Right lobe of liver (tissue), 4 donors: ENCODE measurements at regions not wholly inside any gene's neighbourhood (a gene's known extent, or its start where the extent isn't known, plus 50 kb on each side); places are given as distances from the start of the nearest gene placed in this dataset.

Source experiments
- CTCF ChIP-seq, 4 donors: fragments of 200-600 bp in 3 of 4; fragments of 450-650 bp in 1 of 4; IDR thresholded peaks; one replicate each; pipeline versions ENCODE4 v1.5.1 to v1.8.0; 2016 to 2022; ENCODE audit warnings: antibody characterized with exemption in 4 of 4, mild to moderate bottlenecking in 2 of 4
- POLR2A ChIP-seq: fragments of 450-650 bp; IDR thresholded peaks from one replicate; pipeline ENCODE4 v1.6.1; 2017; ENCODE audit warnings: antibody characterized with exemption, mild to moderate bottlenecking
- donor health status: DM: no; HTN: no; CAD: no.
- donor health status: DM: no; HTN: no; CAD: no.
- donor health status: DM: no; HTN: yes; CAD: no.

GRCh38 chr3:188066141-188066540 lies 87.8 kb upstream of the LPP start:
- TF ChIP-seq CTCF (IDR thresholded peaks at IDR 0.05) (no peak), POLR2A (no peak)
